ENCODE measurements at regions not wholly inside any gene's neighbourhood (a gene's known extent, or its start where the extent isn't known, plus 50 kb on each side); places are given as distances from the start of the nearest gene placed in this dataset.

- no peak for DNase-seq (ENCODE audit: low spot score)
These were observed 201.2 kb upstream of the PIK3C3 start for GRCh38 chr18:41753826-41754225.

GRCh38 chr18:41752826-41753225 is 202.2 kb upstream of the PIK3C3 start:
- DNase-seq (ENCODE audit: low spot score) = no peak

- DNase-seq (ENCODE audit: low spot score) = no peak
These were observed 203.4 kb upstream of the PIK3C3 start for GRCh38 chr18:41751652-41752051.

GRCh38 chr18:41751161-41751560 is 203.9 kb upstream of the PIK3C3 start:
- no peak for DNase-seq (ENCODE audit: low spot score)

DNA sequence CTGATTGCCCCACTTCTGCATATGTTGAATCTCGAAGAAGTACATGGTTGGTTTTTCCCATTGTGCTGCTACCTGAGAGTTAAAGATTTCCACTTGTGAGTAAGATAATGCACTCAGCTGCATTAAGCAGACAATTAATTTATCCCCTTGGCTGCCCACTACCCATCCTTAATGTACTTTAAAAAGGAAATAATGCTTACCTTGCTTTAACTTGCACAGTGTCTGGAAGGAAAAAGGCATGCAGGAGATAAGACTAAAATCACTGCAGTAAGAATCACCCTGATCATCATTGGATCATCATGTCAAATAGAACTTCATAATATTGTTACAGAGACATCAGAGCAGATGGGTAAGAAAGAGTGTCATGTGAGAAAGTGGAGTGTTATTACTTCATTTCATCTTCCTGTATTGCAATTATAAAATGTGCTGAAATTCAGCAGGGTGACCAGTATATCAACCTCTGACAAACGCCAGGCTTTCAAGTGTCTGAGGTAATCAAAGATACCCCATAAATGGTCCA is 207.3 kb upstream of the PIK3C3 start:
- DNase-seq (ENCODE audit: low spot score) = no peak

DNA sequence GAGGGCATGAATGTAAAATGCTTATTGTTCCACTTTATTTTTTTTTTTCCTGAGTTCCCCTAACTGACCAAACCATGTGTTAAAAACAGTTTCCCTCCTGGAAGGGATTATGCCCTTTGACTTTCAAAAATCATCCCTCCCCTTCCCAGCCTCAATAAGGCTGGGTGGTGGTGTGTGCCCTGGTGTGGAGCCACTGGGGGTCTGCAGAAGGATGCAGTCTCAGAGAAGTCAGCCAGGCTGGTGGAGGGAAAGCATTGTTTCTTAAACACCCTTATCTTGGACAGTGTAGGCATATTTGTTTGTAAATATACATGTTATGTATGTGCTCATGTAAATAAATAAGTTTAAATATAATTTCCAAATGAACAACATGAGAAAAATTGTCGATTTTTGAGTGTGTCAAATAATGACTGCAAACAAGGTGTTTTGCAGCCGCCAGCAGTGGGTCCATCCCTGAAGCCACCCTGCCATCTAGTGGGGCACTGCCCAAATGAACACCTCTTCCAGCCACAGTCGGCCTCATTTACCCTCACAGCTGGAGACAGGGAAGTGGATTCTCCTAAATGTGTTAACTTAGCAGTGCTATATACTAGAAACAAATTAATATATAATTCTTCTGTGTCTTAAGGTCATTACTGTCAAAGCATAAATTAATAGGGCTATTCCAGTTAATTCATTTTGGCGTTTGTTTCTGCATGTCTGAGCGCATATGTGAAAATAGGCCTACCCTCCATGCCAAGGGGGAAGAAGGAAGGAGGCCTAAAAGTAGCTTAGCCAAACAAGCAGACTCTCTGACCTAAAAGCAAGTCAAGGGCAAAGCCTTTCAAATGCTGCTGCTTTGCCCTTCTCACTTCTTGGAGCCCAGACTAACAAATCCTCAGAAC is 209.6 kb upstream of the PIK3C3 start:
- no peak for DNase-seq (ENCODE audit: low spot score)

GRCh38 chr18:41744421-41745030 is 210.5 kb upstream of the PIK3C3 start:
- DNase-seq (ENCODE audit: low spot score) = no peak

- no peak for DNase-seq (ENCODE audit: low spot score)
These were observed 217.8 kb upstream of the PIK3C3 start for GRCh38 chr18:41737218-41737617.

GRCh38 chr18:41734917-41735316 is 220.1 kb upstream of the PIK3C3 start:
- no peak for DNase-seq (ENCODE audit: low spot score)

DNA sequence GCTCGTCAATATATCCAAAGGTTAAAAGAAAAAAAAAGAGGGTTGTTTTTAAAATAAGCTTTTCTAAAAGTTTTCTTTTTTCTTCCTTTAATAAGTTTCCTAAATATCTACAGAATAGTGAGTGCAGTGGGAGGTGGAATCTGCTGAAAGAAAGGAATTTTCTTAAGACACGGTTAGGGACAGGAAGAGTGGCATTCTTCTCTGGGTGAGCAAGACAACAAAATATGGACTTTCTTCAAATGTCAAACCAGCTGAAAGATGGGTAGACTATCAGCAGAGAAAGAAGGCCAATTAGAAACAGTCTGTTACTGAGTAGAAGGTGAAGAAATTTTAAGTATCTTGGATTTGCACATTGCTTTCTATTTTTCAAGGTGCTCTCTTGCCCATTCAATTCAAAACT is 222.7 kb upstream of the PIK3C3 start:
- DNase-seq (ENCODE audit: low spot score) = no peak

- no peak for DNase-seq (ENCODE audit: low spot score)
These were observed 223.2 kb upstream of the PIK3C3 start for GRCh38 chr18:41731884-41732283.

- DNase-seq (ENCODE audit: low spot score) = no peak
These were observed 230.8 kb upstream of the PIK3C3 start for GRCh38 chr18:41724195-41724594.

DNA sequence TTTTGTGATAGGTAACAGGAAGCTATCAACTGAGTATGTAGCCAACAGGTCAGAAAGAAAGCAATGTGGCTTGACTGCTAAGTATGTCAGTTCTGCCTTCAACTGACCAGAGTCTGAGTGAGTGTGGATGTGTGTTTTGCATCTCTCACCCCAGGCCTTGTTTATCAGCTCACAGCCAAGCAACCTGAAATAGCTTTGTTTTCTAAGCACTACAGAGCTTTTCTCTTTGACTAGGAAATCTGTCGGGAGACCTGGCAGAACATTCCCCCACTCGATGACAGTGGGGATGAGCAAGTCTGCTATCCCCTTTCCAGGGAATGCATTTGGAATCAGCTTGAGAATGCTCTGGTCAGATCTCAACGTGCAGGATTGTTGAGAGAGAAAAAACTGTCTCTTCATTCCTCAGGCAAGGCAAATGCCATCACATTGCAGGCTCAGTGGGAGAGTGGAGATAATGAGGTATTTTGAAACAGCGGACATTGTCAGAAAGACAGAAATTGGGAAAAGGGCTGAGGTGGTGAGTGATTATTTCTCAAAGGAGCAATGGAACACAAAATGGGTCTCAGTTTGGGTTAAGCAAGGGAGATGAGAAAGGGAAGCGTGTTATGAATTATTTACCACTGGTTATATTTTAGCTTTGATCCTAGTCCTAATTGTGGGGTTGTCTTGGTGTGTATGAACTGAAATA is 233.8 kb upstream of the PIK3C3 start:
- DNase-seq (ENCODE audit: low spot score) = no peak

GRCh38 chr18:41720226-41720625 is 234.8 kb upstream of the PIK3C3 start:
- no peak for DNase-seq (ENCODE audit: low spot score)

GRCh38 chr18:41719808-41720207 is 235.2 kb upstream of the PIK3C3 start:
- no peak for DNase-seq (ENCODE audit: low spot score)

DNA sequence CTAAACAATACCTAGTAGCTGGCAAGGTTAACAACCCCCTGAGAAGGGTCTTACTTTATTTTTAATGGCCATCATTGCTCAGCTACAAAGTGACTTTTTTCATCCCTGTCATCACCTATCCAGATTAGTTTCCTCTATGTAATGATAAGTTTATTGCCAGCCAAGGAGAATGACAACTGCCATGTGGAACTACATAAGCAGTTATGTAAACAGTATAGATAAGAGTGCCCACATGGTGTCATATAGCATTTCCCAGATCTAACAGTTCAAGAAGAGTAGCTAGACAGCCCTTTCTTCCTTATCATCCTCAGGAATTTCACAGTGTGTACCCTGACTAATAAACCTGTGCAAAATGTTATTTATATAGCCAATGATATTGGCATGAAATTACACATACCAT is 240.2 kb upstream of the PIK3C3 start:
- DNase-seq (ENCODE audit: low spot score) = no peak

- DNase-seq (ENCODE audit: low spot score) = no peak
These were observed 240.8 kb upstream of the PIK3C3 start for GRCh38 chr18:41713969-41714825.

GRCh38 chr18:41706301-41706700 is 248.7 kb upstream of the PIK3C3 start:
- no peak for DNase-seq (ENCODE audit: low spot score)

- no peak for DNase-seq (ENCODE audit: low spot score)
These were observed 251.1 kb upstream of the PIK3C3 start for GRCh38 chr18:41703744-41704530.

DNA sequence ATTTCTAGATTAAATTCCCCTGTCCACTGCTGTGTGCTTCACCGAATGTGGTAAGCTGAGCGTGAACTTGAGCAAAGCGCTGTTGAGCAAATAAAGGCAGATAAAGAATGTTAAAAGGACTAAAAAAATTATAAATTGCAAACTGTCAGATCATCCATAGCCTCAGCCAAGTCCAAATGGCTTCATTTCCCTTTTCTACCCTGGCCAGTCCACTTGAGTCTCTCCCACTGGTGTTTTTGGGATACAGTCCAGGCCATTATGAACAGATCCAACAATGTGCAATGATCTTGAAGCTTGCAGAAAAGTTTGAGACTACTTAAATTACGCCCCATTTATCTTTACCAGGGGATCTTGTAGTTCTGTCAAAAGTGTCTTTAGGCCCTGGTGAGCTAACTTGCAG is 254.6 kb upstream of the PIK3C3 start:
- DNase-seq (ENCODE audit: low spot score) = no peak

DNA sequence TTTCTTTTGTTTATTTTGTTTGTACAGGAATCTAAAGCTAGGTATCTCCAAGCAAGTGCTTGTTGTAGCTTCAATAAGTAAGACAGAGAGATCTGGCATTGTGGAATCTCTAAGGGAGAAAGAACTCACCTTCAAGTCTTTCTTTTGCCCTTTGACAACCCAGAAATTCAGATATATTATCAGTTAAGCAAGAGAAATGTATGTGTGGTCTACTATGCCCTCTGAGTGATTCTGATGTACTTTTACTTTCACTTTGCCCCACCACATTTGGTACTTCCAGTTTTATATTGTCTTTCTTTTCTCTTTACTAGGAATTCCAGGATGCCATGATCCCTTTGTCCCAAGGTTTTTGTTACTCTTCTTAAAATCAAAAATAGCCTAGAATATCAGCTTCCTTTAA is 259.6 kb upstream of the PIK3C3 start:
- no peak for DNase-seq (ENCODE audit: low spot score)
